H1 (cell line): ENCODE measurements at regions not wholly inside any gene's neighbourhood (a gene's known extent, or its start where the extent isn't known, plus 50 kb on each side); places are given as distances from the start of the nearest gene placed in this dataset.

Source experiments
- CTCF ChIA-PET: fragments of 300-600 bp; sonication (Branson Sonifier 250); formaldehyde crosslinking; loops from one replicate; lab custom pipeline; 2021; ENCODE audit not compliant: partially characterized antibody; lab: Charles Lee
- POLR2A ChIA-PET: fragments of 300-600 bp; sonication (Branson Sonifier 250); formaldehyde crosslinking; loops from one replicate; lab custom pipeline; 2021; ENCODE audit warnings: inconsistent platforms; ENCODE audit not compliant: partially characterized antibody; lab: Charles Lee
- DNase-seq, 2 experiments: peaks; one replicate each; pipeline versions ENCODE4 v3.0.0 to v3.0.0-alpha.2; 2010 to 2022; ENCODE audit warnings: low spot score in 2 of 2, low read depth in 1 of 2, mixed read lengths in 1 of 2
- FAIRE-seq: peaks from 2 replicates; lab custom pipeline; 2011; peaks lifted over from hg19 to GRCh38; lab: Jason Lieb, UNC
- H2AFZ ChIP-seq: 2 replicates; pipeline ENCODE4 v1.8.1; 2012; ENCODE audit warnings: low read length, inconsistent platforms
- H2AK5ac ChIP-seq: 2 replicates; pipeline ENCODE4 v1.6.1; 2013; ENCODE audit warnings: low read depth, low read length
- H2BK120ac ChIP-seq: replicated peaks from 2 replicates; pipeline ENCODE3; 2013; ENCODE audit warnings: low read depth, low read length, inconsistent platforms
- H2BK12ac ChIP-seq: 2 replicates; pipeline ENCODE4 v1.6.1; 2013; ENCODE audit warnings: low read depth, low read length
- H2BK15ac ChIP-seq: 2 replicates; pipeline ENCODE4 v1.6.1; 2013; ENCODE audit warnings: low read length
- H2BK20ac ChIP-seq: 2 replicates; pipeline ENCODE4 v1.6.1; 2013; ENCODE audit warnings: low read length
- H2BK5ac ChIP-seq: 2 replicates; pipeline ENCODE4 v1.6.1; 2013; ENCODE audit warnings: low read depth, low read length
- H3K14ac ChIP-seq: 2 replicates; pipeline ENCODE4 v1.6.1; 2013; ENCODE audit warnings: inconsistent platforms; ENCODE audit not compliant: insufficient read length
- H3K18ac ChIP-seq: 2 replicates; pipeline ENCODE4 v1.6.1; 2013; ENCODE audit warnings: low read length; ENCODE audit errors: extremely low read depth
- H3K23ac ChIP-seq: 2 replicates; pipeline ENCODE4 v1.6.1; 2013; ENCODE audit warnings: inconsistent platforms; ENCODE audit not compliant: insufficient read length
- H3K23me2 ChIP-seq: 2 replicates; pipeline ENCODE4 v1.6.1; 2013; ENCODE audit warnings: low read depth, low read length
- H3K27ac ChIP-seq: 2 replicates; pipeline ENCODE4 v1.6.1; 2011; ENCODE audit warnings: low read depth, low read length, inconsistent platforms
- H3K27me3 ChIP-seq, 4 experiments: replicated peaks in 1 of 4; 1 replicate in 1 of 4; 2 replicates in 3 of 4; pipeline versions ENCODE4 v1.6.1 to v1.8.1; 2011 to 2013; ENCODE audit warnings: low read length in 3 of 4, mild to moderate bottlenecking in 3 of 4, inconsistent platforms in 2 of 4, mixed read lengths in 2 of 4, moderate library complexity in 1 of 4; ENCODE audit not compliant: control insufficient read depth in 3 of 4, insufficient read depth in 3 of 4; ENCODE audit errors: extremely low read depth in 1 of 4
- H3K36me3 ChIP-seq, 4 experiments: 2 replicates each; pipeline versions ENCODE4 v1.6.1 to v1.8.1; 2011 to 2013; ENCODE audit warnings: mild to moderate bottlenecking in 4 of 4, low read length in 3 of 4, moderate library complexity in 2 of 4, control low read depth in 1 of 4, inconsistent platforms in 1 of 4; ENCODE audit not compliant: insufficient read depth in 4 of 4, control insufficient read depth in 2 of 4
- H3K4ac ChIP-seq: replicated peaks from 2 replicates; pipeline ENCODE3; 2013; ENCODE audit warnings: low read length, low read depth, mixed read lengths, inconsistent platforms; ENCODE audit not compliant: insufficient read length
- H3K4me1 ChIP-seq, 4 experiments: replicated peaks in 1 of 4; 1 replicate in 1 of 4; 2 replicates in 3 of 4; pipeline versions ENCODE4 v1.6.1 to v1.8.1; 2011 to 2013; ENCODE audit warnings: low read length in 3 of 4, inconsistent platforms in 2 of 4, mixed read lengths in 1 of 4; ENCODE audit not compliant: insufficient read depth in 4 of 4, control insufficient read depth in 3 of 4
- H3K4me2 ChIP-seq, 2 experiments: 2 replicates each; pipeline versions ENCODE4 v1.6.1 to v1.8.1; 2011 to 2013; ENCODE audit warnings: low read depth in 2 of 2, low read length in 2 of 2, control low read depth in 1 of 2, inconsistent platforms in 1 of 2, mild to moderate bottlenecking in 1 of 2; ENCODE audit not compliant: insufficient read depth in 1 of 2
- H3K4me3 ChIP-seq, 4 experiments: fragments of 200-600, 300-600 bp in 1 of 4; sonication (generic), shearing (Covaris generic), sonication (Bioruptor Twin) in 1 of 4; 2 replicates each; pipeline versions ENCODE4 v1.5.1 to v1.8.1; 2011 to 2016; ENCODE audit warnings: low read length in 4 of 4, low read depth in 3 of 4, control low read depth in 2 of 4, inconsistent platforms in 2 of 4, mild to moderate bottlenecking in 2 of 4, mixed read lengths in 1 of 4, moderate library complexity in 1 of 4; ENCODE audit not compliant: insufficient read depth in 2 of 4; ENCODE audit errors: extremely low read depth in 1 of 4
- H3K56ac ChIP-seq: replicated peaks from 2 replicates; pipeline ENCODE3; 2013; ENCODE audit warnings: low read depth, mild to moderate bottlenecking, mixed read lengths, low read length, inconsistent platforms; ENCODE audit not compliant: insufficient read length
- H3K79me1 ChIP-seq: 2 replicates; pipeline ENCODE4 v1.6.1; 2013; ENCODE audit warnings: low read depth, low read length, control low read depth
- H3K79me2 ChIP-seq, 2 experiments: 2 replicates each; pipeline versions ENCODE4 v1.6.1 to v1.8.1; 2012 to 2013; ENCODE audit warnings: low read length in 2 of 2, mild to moderate bottlenecking in 2 of 2, inconsistent platforms in 1 of 2; ENCODE audit not compliant: insufficient read depth in 2 of 2, control insufficient read depth in 1 of 2
- H3K9ac ChIP-seq, 4 experiments: replicated peaks in 1 of 4; 1 replicate in 1 of 4; 2 replicates in 3 of 4; pipeline versions ENCODE4 v1.6.1 to v1.8.1; 2011 to 2013; ENCODE audit warnings: low read depth in 3 of 4, low read length in 3 of 4, control low read depth in 2 of 4, mild to moderate bottlenecking in 2 of 4, moderate library complexity in 2 of 4, inconsistent platforms in 1 of 4; ENCODE audit errors: extremely low read depth in 1 of 4
- H3K9me3 ChIP-seq, 2 experiments: 2 replicates each; pipeline versions ENCODE4 v1.6.1 to v1.8.1; 2012 to 2013; ENCODE audit warnings: mild to moderate bottlenecking in 2 of 2, moderate library complexity in 2 of 2, control low read depth in 1 of 2, inconsistent platforms in 1 of 2, low read depth in 1 of 2, low read length in 1 of 2, mixed read lengths in 1 of 2; ENCODE audit not compliant: insufficient read depth in 2 of 2
- H4K20me1 ChIP-seq, 2 experiments: replicated peaks in 1 of 2; 2 replicates each; pipeline versions ENCODE3 to v1.8.1; 2011 to 2013; ENCODE audit warnings: inconsistent platforms in 2 of 2, low read length in 2 of 2, mild to moderate bottlenecking in 1 of 2; ENCODE audit not compliant: insufficient read depth in 2 of 2, control insufficient read depth in 1 of 2
- H4K5ac ChIP-seq: 2 replicates; pipeline ENCODE4 v1.6.1; 2013; ENCODE audit warnings: low read length, low read depth, mixed read lengths, inconsistent platforms; ENCODE audit not compliant: insufficient read length
- H4K8ac ChIP-seq: 2 replicates; pipeline ENCODE4 v1.8.0; 2013; ENCODE audit warnings: mild to moderate bottlenecking, moderate library complexity, low read length, inconsistent platforms; ENCODE audit not compliant: insufficient read depth; ENCODE audit errors: extremely low read depth
- H4K91ac ChIP-seq: replicated peaks from 2 replicates; pipeline ENCODE3; 2013; ENCODE audit warnings: low read length, mixed read lengths, inconsistent platforms; ENCODE audit not compliant: insufficient read length
- FOSL1 ChIP-seq: IDR thresholded peaks from 2 replicates; pipeline ENCODE4 v1.6.1; 2011; ENCODE audit warnings: mild to moderate bottlenecking, low read depth, low read length, moderate library complexity; ENCODE audit not compliant: insufficient read depth
- ZNF274 ChIP-seq: IDR thresholded peaks from 2 replicates; pipeline ENCODE4 v1.7.0; 2012; ENCODE audit warnings: low read length, borderline replicate concordance; ENCODE audit errors: extremely low read depth
- WGBS, 2 experiments: shearing (Covaris generic) in 1 of 2; methylation state at CpG; one replicate each; pipeline versions ENCODE4 v1.1.6 to v1.1.7; 2013 to 2015; ENCODE audit warnings: low lambda C conversion rate in 2 of 2, mixed read lengths in 2 of 2, inconsistent platforms in 1 of 2, low coverage in 1 of 2, missing lambda C conversion rate in 1 of 2; ENCODE audit not compliant: insufficient replicate concordance in 2 of 2, insufficient coverage in 1 of 2, insufficient read length in 1 of 2; ENCODE audit errors: extremely low coverage in 1 of 2, missing lambda C conversion rate in 1 of 2; 5-methylcytosine and 5-hydroxymethylcytosine counted together

DNA sequence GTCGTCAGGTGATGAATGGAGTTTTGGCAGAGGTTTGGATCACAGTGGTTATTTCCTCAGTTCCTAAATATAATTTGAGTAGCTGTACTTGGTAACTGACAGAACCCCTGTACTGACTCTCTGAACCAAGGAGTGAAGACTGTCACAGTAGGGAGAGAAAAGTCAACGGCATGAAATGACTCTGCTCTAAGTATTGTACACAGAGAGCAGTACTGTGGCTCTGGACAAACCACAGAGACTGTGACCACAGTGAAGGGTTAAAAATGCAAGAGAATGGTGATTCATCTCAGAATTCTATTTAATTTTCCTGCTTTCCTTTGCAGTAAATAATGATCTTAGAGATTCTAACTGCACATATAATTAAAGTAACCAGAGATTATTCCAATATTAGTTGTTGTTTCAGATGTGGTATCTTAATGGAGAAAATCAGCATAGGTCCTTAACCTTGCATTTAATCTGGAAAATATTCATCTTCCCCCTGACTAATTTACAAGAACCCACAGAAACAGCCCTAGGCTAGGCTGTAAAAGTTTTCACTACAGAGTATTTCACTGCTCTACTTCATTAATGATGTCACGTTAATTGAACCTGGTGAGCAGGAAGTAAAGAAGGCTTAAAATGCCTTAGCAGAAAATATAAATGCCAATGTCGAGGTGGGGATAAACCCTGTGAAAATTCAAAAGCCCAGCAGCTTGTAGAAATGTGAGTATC is 221.9 kb downstream of the LIG4 start:
- Histone ChIP-seq H2AK5ac (no peak overlapping the region), H2AFZ (no peak overlapping the region), H4K20me1 (no peaks in the 10 kb centered on the region), H3K56ac (no peak overlapping the region), H3K18ac (no peak overlapping the region), H3K79me1 (no peaks in the 10 kb centered on the region), H3K27ac (no peak overlapping the region), H3K27me3 (no peaks in the 10 kb centered on the region), H3K9ac (no peak overlapping the region), H2BK5ac (no peak overlapping the region), H3K4me3 (no peak overlapping the region), H3K79me2 (no peaks in the 10 kb centered on the region), H3K14ac (no peak overlapping the region), H3K23me2 (no peaks in the 10 kb centered on the region), H2BK20ac (no peak overlapping the region), H3K36me3 (no peaks in the 10 kb centered on the region), H3K4me2 (no peak overlapping the region), H4K5ac (no peak overlapping the region), H4K91ac (no peak overlapping the region), H2BK12ac (no peak overlapping the region), H3K23ac (no peak overlapping the region), H3K9me3 (no peaks in the 10 kb centered on the region), H4K8ac (no peak overlapping the region), H3K4ac (no peak overlapping the region), H2BK120ac (no peak overlapping the region), H2BK15ac (no peak overlapping the region), H3K4me1 (no peaks in the 10 kb centered on the region)
- POLR2A ChIA-PET: no interaction called here
- CTCF ChIA-PET: interaction anchor here (0.8 kb wide), 1 partner anchor 135 kb away, joined by 4 read pairs; no protein-coding TSS in a partner anchor
- TF ChIP-seq ZNF274 (no peak), FOSL1 (no peak)
- DNase-seq (no peak), FAIRE-seq (no peak)
- WGBS, 2 experiments: 91% methylated on average over 4 of the region's 4 CpGs; no CpG with 5 or more reads in 1 of the 2 experiments
